GM06990 (cell line): ENCODE measurements at regions not wholly inside any gene's neighbourhood (a gene's known extent, or its start where the extent isn't known, plus 50 kb on each side); places are given as distances from the start of the nearest gene placed in this dataset.
"Not testable (repeated sequence)": the region's sequence is repeated elsewhere in the genome, so short reads cannot be mapped to it uniquely, and the experiment has no call there.

Experiments
- DNase-seq: peaks from one replicate; pipeline ENCODE4 v3.0.0-alpha.2; 2011; ENCODE audit not compliant: insufficient read length; ENCODE audit errors: extremely low read depth
- H3K27me3 ChIP-seq: replicated peaks from 2 replicates; pipeline ENCODE4 v1.6.0; 2011; ENCODE audit warnings: low read length; ENCODE audit not compliant: control insufficient read depth, insufficient read depth
- H3K36me3 ChIP-seq: 2 replicates; pipeline ENCODE4 v1.5.1; 2011; ENCODE audit warnings: low read length; ENCODE audit not compliant: control insufficient read depth, insufficient read depth
- H3K4me3 ChIP-seq: replicated peaks from 2 replicates; pipeline ENCODE4 v1.5.1; 2011; ENCODE audit warnings: low read depth, mild to moderate bottlenecking, control low read depth, low read length
- CTCF ChIP-seq: IDR thresholded peaks from 2 replicates; pipeline ENCODE4 v1.5.1; 2011; ENCODE audit warnings: low read length, control low read depth, mild to moderate bottlenecking, inconsistent platforms; ENCODE audit not compliant: insufficient read depth, poor library complexity, severe bottlenecking

GRCh38 chr1:119210296-119210649, 69.8 kb upstream of the WARS2 start:
- no peaks in the 10 kb centered on the region for H3K27me3 ChIP-seq
- no peak for TF ChIP-seq CTCF
- no peak overlapping the region for H3K4me3 ChIP-seq
- H3K36me3 ChIP-seq: no peaks in the 10 kb centered on the region
- no peak for DNase-seq

- not testable (repeated sequence) for H3K4me3 ChIP-seq, DNase-seq, H3K27me3 ChIP-seq, H3K36me3 ChIP-seq
These were observed 72.8 kb upstream of the WARS2 start for GRCh38 chr1:119213213-119213612.

- H3K4me3 ChIP-seq, H3K36me3 ChIP-seq, DNase-seq, H3K27me3 ChIP-seq: not testable (repeated sequence)
These were observed 74.5 kb upstream of the WARS2 start for GRCh38 chr1:119214961-119215360.

- no peak overlapping the region for H3K4me3 ChIP-seq
- TF ChIP-seq CTCF: no peak
- no peak for DNase-seq
- no peaks in the 10 kb centered on the region for H3K36me3 ChIP-seq
- H3K27me3 ChIP-seq: no peaks in the 10 kb centered on the region
These were observed 76.9 kb upstream of the WARS2 start for GRCh38 chr1:119217309-119217828.

- DNase-seq: no peak
- Histone ChIP-seq H3K27me3 (no peaks in the 10 kb centered on the region), H3K36me3 (no peaks in the 10 kb centered on the region), H3K4me3 (no peak overlapping the region)
- TF ChIP-seq CTCF: no peak
These were observed 79.3 kb upstream of the WARS2 start for GRCh38 chr1:119219711-119220110.

- Histone ChIP-seq H3K4me3 (no peak overlapping the region), H3K27me3 (no peaks in the 10 kb centered on the region), H3K36me3 (no peaks in the 10 kb centered on the region)
- no peak for DNase-seq
- TF ChIP-seq CTCF: no peak
These were observed 80.5 kb upstream of the WARS2 start for GRCh38 chr1:119220991-119221390.

- no peaks in the 10 kb centered on the region for H3K27me3 ChIP-seq
- no peak overlapping the region for H3K4me3 ChIP-seq
- no peaks in the 10 kb centered on the region for H3K36me3 ChIP-seq
- peak; percentile 57 for DNase-seq
- no peak for TF ChIP-seq CTCF
These were observed 81.8 kb upstream of the WARS2 start for GRCh38 chr1:119222271-119222670.
